D341Med (cell line): ENCODE measurements at regions not wholly inside any gene's neighbourhood (a gene's known extent, or its start where the extent isn't known, plus 50 kb on each side); places are given as distances from the start of the nearest gene placed in this dataset.

Experiments
- DNase-seq: peaks from one replicate; pipeline ENCODE4 v3.0.0; 2012; ENCODE audit warnings: low spot score

- no peak for DNase-seq
Measured at GRCh38 chr2:217688494-217688893, 314.3 kb downstream of the TNS1 start.

- DNase-seq: no peak
Measured at GRCh38 chr2:217687771-217688170, 315.0 kb downstream of the TNS1 start.

- DNase-seq: no peak
Measured at GRCh38 chr2:217685255-217685605, 317.6 kb downstream of the TNS1 start.

GRCh38 chr2:217684431-217685254 lies 318.2 kb downstream of the TNS1 start:
- DNase-seq: no peak

GRCh38 chr2:217683106-217683870 lies 319.5 kb downstream of the TNS1 start:
- DNase-seq: no peak

- DNase-seq: no peak
Measured at GRCh38 chr2:217681791-217682190, 321.0 kb downstream of the TNS1 start.

GRCh38 chr2:217680381-217680780 lies 322.4 kb downstream of the TNS1 start:
- DNase-seq: no peak

DNA sequence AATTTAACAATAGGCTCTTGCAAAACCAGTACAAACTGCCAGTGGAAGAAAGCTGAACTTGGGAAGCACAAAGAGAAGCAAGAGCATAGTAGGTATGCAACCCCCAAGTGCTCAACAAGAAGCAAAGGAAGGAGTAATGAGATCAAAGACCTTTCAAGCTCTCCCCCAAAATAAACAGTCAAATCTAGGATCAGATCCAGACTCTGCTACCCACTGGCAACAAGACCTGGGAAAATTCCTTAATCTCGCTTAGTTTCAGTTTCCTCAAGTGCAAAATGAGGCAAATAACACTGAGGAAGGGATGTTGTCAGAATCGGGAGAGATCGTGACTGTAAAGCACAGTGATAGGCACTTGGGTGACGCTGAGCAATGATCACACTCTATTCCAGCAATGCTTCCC lies 329.2 kb downstream of the TNS1 start:
- DNase-seq: no peak

- no peak for DNase-seq
Measured at GRCh38 chr2:217672472-217672871, 330.3 kb downstream of the TNS1 start.

DNA sequence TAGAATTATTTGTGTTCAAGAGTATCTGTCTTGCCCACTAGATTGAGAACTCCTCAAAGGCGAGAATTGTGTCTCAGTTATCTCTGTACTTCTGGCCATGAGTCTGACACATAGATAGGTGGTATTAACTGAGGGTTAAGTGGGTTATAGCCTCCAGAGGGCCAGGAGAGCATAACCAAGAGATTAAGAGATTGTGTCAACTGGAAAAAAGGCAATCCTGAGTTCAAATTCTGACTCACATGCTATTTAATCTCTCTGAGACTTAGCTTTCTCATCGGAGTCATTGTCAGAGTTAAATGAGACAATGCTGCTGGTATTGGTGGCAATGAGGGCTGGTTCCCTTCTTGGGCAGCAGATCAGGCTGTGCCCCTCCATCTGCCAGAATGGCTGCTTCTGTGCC lies 330.9 kb downstream of the TNS1 start:
- no peak for DNase-seq

- DNase-seq: no peak
Measured at GRCh38 chr2:217671075-217671474, 331.7 kb downstream of the TNS1 start.

DNA sequence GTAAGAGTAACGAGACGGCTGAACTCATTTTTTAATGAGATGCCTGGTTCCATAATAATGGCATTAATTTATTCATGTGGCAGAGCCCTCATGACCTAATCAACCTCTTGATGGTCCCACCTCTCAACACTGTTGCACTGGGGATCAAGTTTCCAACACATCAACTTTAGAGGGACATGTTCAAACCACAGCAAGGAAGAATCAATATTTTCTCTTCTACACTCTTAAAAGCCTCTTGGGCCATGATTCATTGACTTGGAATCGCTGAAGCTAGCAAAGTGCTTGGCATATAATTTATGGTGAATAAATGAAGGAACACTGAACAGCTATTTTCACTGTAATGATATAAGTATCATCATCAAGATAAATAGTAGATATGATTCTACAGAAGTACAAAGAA lies 333.0 kb downstream of the TNS1 start:
- no peak for DNase-seq

- no peak for DNase-seq
Measured at GRCh38 chr2:217667512-217667911, 335.3 kb downstream of the TNS1 start.

DNA sequence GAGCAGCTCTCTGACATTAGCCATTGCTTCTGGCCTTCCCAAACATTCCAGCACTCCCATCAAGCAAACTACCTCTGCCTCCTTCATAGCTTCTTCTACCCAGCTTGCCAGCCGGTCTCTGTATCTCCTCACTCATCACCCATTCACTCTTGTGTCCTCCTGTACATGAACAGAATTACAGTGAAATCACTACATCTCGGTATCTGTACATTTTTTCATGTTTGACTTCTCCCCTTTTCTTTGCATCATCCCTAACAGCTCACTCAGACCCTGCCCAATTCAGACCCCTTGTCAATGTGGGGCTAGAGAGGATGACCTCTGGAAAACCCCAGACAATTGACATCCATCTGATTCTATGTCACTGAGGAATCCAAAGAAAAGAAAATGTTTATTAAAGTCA lies 335.8 kb downstream of the TNS1 start:
- no peak for DNase-seq

DNA sequence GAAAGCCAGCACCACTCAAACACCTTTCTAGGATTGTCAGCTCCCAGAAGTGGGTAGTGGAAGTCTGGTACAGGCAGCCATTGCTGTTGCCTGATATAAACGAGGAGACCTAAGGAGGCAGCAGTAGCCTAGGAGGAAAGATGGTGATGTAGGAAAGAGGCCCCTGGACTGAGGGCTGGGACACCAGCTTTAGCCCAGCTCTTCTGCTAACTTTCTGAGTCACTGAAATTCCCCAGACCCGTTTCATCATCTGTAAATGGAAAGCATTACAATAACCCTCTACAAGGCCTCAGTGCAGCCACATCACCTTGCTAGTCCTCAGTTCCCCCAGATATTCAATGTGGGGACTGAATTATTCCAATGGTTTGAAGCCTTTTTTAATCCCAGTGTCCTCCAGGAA lies 336.5 kb downstream of the TNS1 start:
- no peak for DNase-seq

- no peak for DNase-seq
Measured at GRCh38 chr2:217664761-217665160, 338.0 kb downstream of the TNS1 start.

- DNase-seq: no peak
Measured at GRCh38 chr2:217662984-217663602, 339.7 kb downstream of the TNS1 start.

- no peak for DNase-seq
Measured at GRCh38 chr2:217661378-217661777, 341.4 kb downstream of the TNS1 start.

DNA sequence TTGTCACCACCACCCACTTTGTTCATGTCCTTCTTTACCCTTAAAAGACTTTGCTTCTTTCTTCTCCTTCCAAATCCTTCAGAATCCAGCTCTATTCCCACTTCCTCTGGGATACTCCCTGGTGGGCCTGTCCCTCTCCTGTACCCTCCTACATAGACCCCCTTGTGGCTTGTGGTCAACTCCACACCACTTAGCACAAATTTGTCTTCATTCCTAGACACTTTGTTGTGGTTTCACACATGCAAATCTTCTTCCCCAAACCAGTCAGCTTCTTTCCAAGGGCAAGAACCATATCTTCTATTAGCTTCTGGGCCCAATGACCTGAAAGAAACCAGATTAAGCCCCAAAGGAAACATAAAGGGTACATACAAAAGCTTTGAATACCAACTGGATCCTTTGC lies 342.4 kb downstream of the TNS1 start:
- no peak for DNase-seq

DNA sequence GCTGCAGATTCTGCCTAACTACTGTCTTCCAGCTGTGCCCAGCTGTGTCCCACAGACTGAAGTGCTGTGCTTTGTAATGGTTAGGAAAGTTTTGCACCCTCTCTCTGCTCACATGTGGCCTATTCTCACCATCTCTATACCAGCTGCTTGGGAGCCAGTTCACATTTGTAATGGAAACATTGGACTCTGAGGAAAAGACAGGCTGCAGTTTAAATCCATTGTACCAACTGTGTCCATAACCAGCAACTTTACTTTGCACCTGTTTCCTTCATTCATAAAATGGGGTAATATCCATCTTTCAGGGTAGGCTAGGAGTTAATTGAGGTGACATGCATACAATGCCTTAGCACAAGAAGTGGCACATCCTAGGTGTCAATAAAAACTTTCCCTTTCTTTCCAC lies 344.0 kb downstream of the TNS1 start:
- DNase-seq: no peak

GRCh38 chr2:217657252-217657651 lies 345.5 kb downstream of the TNS1 start:
- DNase-seq: no peak

DNA sequence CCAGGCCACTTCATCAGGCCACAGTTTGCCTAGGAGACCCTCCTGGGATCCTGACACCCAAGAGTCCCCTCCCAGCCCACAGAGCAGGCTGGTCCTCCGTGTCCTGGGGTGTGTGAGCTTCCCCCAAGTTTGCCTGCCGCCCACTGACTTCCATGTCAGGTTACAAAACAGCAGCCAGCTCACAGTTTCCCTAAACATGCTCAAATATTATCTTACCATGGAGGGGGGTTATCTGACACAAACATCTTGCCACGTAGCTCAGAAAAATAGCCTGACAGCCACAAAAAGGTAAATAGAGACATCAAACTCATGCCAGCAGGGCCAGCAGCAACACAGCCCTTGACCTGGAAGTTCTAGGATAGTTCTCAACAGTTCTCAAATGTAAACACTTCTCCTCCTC lies 346.5 kb downstream of the TNS1 start:
- DNase-seq: no peak

- no peak for DNase-seq
Measured at GRCh38 chr2:217655651-217656050, 347.1 kb downstream of the TNS1 start.
